PC-9 (cell line): ENCODE measurements at regions not wholly inside any gene's neighbourhood (a gene's known extent, or its start where the extent isn't known, plus 50 kb on each side); places are given as distances from the start of the nearest gene placed in this dataset.
"Not testable (repeated sequence)": the region's sequence is repeated elsewhere in the genome, so short reads cannot be mapped to it uniquely, and the experiment has no call there.

Source experiments
- BruUV-seq: library from RNA; stranded (reverse); fragments of 400-500 nt; replicated peaks from 2 replicates; lab custom pipeline; 2021; lab: Mats Ljungman, UMichigan
- CTCF ChIA-PET: fragments of 300-600 bp; sonication (Branson Sonifier 250); formaldehyde crosslinking; loops from one replicate; lab custom pipeline; 2022; ENCODE audit warnings: antibody characterized with exemption; lab: Charles Lee
- POLR2A ChIA-PET: fragments of 300-600 bp; sonication (Branson Sonifier 250); formaldehyde crosslinking; loops from one replicate; lab custom pipeline; 2022; ENCODE audit warnings: antibody characterized with exemption; ENCODE audit not compliant: unreplicated experiment; lab: Charles Lee
- DNase-seq, 2 experiments: peaks; one replicate each; pipeline versions ENCODE4 v3.0.0 to v3.0.0-alpha.2; 2015 to 2022; ENCODE audit warnings: mixed read lengths in 1 of 2
- H2AFZ ChIP-seq: fragments of 200-600 bp; sonication (generic); 2 replicates; pipeline ENCODE4 v1.8.1; 2017; ENCODE audit warnings: antibody characterized with exemption
- H3F3A ChIP-seq: fragments of 200-600 bp; sonication (generic); 2 replicates; pipeline ENCODE4 v1.8.1; 2017; ENCODE audit warnings: antibody characterized with exemption, mild to moderate bottlenecking, low read depth; ENCODE audit not compliant: insufficient read depth
- H3K27ac ChIP-seq: fragments of 200-600 bp; sonication (generic); 2 replicates; pipeline ENCODE4 v1.6.1; 2016; ENCODE audit warnings: mixed run types
- H3K27me3 ChIP-seq: fragments of 200-600 bp; sonication (generic); 2 replicates; pipeline ENCODE4 v1.6.1; 2016; ENCODE audit warnings: low read depth, mixed run types; ENCODE audit not compliant: insufficient read depth
- H3K36me3 ChIP-seq: fragments of 200-600 bp; sonication (generic); 2 replicates; pipeline ENCODE4 v1.6.1; 2016; ENCODE audit warnings: low read depth, mixed run types
- H3K4me1 ChIP-seq: fragments of 200-600 bp; sonication (generic); replicated peaks from 2 replicates; pipeline ENCODE4 v1.6.1; 2016; ENCODE audit warnings: mixed run types; ENCODE audit not compliant: insufficient read depth
- H3K4me2 ChIP-seq: fragments of 200-600 bp; sonication (generic); 2 replicates; pipeline ENCODE4 v1.6.1; 2017; ENCODE audit warnings: mixed run types
- H3K4me3 ChIP-seq: fragments of 200-600 bp; sonication (generic); 2 replicates; pipeline ENCODE4 v1.6.1; 2016; ENCODE audit warnings: mixed run types
- H3K79me2 ChIP-seq: fragments of 200-600 bp; sonication (generic); 2 replicates; pipeline ENCODE4 v1.6.1; 2017; ENCODE audit warnings: low read depth, mixed run types
- H3K9me2 ChIP-seq: fragments of 200-600 bp; sonication (generic); 2 replicates; pipeline ENCODE4 v1.8.1; 2017; ENCODE audit warnings: mild to moderate bottlenecking; ENCODE audit not compliant: insufficient read depth
- H3K9me3 ChIP-seq: fragments of 200-600 bp; sonication (generic); 2 replicates; pipeline ENCODE4 v1.8.1; 2016; ENCODE audit warnings: low read depth; ENCODE audit not compliant: insufficient read depth
- H4K20me1 ChIP-seq: fragments of 200-600 bp; sonication (generic); 2 replicates; pipeline ENCODE4 v1.8.1; 2017; ENCODE audit not compliant: insufficient read depth
- CTCF ChIP-seq: fragments of 200-600 bp; sonication (generic); conservative IDR thresholded peaks from 2 replicates; pipeline ENCODE4 v1.6.1; 2017; ENCODE audit warnings: mixed run types, antibody characterized with exemption, mild to moderate bottlenecking, moderate library complexity
- EZH2 ChIP-seq: fragments of 200-600 bp; sonication (generic); IDR thresholded peaks from 2 replicates; pipeline ENCODE4 v1.8.0; 2017; ENCODE audit warnings: antibody characterized with exemption, low read depth
- intact Hi-C: fragments of 100-400 bp; cut with micrococcal nuclease; formaldehyde crosslinking; loops from one replicate; pipeline ENCODE4 v1.10.0; 2022; ENCODE audit not compliant: unreplicated experiment

- no TSS peak for BruUV-seq
- peak in 1 of 2 experiments; percentile 15 for DNase-seq
- Histone ChIP-seq H3K4me2 (no peak overlapping the region), H3K4me1 (peaks cover 10% of the 10 kb centered on the region), H3K27ac (no peak overlapping the region), H3K9me2 (no peaks in the 10 kb centered on the region), H3F3A (peaks cover 10% of the 10 kb centered on the region), H3K79me2 (no peaks in the 10 kb centered on the region), H3K36me3 (no peaks in the 10 kb centered on the region), H4K20me1 (no peaks in the 10 kb centered on the region), H3K27me3 (no peaks in the 10 kb centered on the region), H3K9me3 (peaks cover 6% of the 10 kb centered on the region; the same call in 1 of the 2 replicates), H3K4me3 (no peak overlapping the region), H2AFZ (0 out of 2 replicates have a peak overlapping the region, but pooled peaks have one; percentile 36)
- TF ChIP-seq EZH2 (no peak), CTCF (no peak)
- CTCF ChIA-PET = no interaction called here
- intact Hi-C loops = no loop called here
- POLR2A ChIA-PET = interaction anchor here (1.1 kb wide), 1 partner anchor 78 kb away, joined by 7 read pairs; the partner anchor contains the start of gene DKK1
Measured at GRCh38 chr10:52391927-52392602, 78.0 kb downstream of the DKK1 start.

GRCh38 chr10:52394246-52394645, 80.2 kb downstream of the DKK1 start:
- Histone ChIP-seq H3K4me1 (no peaks in the 10 kb centered on the region), H3K27me3 (no peaks in the 10 kb centered on the region), H2AFZ (no peak overlapping the region), H3K27ac (no peak overlapping the region), H3K9me3 (peaks cover 10% of the 10 kb centered on the region), H3F3A (no peaks in the 10 kb centered on the region; the same call in 1 of the 2 replicates), H3K36me3 (no peaks in the 10 kb centered on the region), H3K4me3 (no peak overlapping the region), H4K20me1 (no peaks in the 10 kb centered on the region), H3K9me2 (no peaks in the 10 kb centered on the region), H3K79me2 (no peaks in the 10 kb centered on the region), H3K4me2 (no peak overlapping the region)
- intact Hi-C loops = no loop called here
- CTCF ChIA-PET = no interaction called here
- BruUV-seq = no TSS peak
- no peak for DNase-seq
- no peak for TF ChIP-seq CTCF
- TF ChIP-seq EZH2 = no peak
- POLR2A ChIA-PET = no interaction called here

GRCh38 chr10:52400562-52400961, 86.5 kb downstream of the DKK1 start:
- Histone ChIP-seq H3K4me2 (no peak overlapping the region), H3K4me3 (no peak overlapping the region), H2AFZ (no peak overlapping the region), H3K27ac (no peak overlapping the region), H3K9me2 (no peaks in the 10 kb centered on the region), H3K27me3 (no peaks in the 10 kb centered on the region), H3F3A (no peaks in the 10 kb centered on the region), H3K9me3 (peaks cover 5% of the 10 kb centered on the region), H4K20me1 (no peaks in the 10 kb centered on the region), H3K36me3 (no peaks in the 10 kb centered on the region), H3K4me1 (0 out of 2 replicates have a peak, but pooled peaks cover 6% of the 10 kb centered on the region), H3K79me2 (no peaks in the 10 kb centered on the region)
- TF ChIP-seq CTCF (no peak), EZH2 (no peak)
- no TSS peak for BruUV-seq
- DNase-seq = no peak
- ChIA-PET POLR2A (no interaction called here), CTCF (no interaction called here)
- intact Hi-C loops = no loop called here

GRCh38 chr10:52403801-52404200, 89.7 kb downstream of the DKK1 start:
- H3K4me2 ChIP-seq, CTCF ChIA-PET, H3F3A ChIP-seq, H3K36me3 ChIP-seq, BruUV-seq, DNase-seq, H2AFZ ChIP-seq, H3K27ac ChIP-seq, intact Hi-C loops, H3K9me3 ChIP-seq, H3K27me3 ChIP-seq, H3K4me3 ChIP-seq, H4K20me1 ChIP-seq, H3K9me2 ChIP-seq, H3K79me2 ChIP-seq, POLR2A ChIA-PET, H3K4me1 ChIP-seq: not testable (repeated sequence)
